GM12878 (cell line): ENCODE measurements at regions not wholly inside any gene's neighbourhood (a gene's known extent, or its start where the extent isn't known, plus 50 kb on each side); places are given as distances from the start of the nearest gene placed in this dataset.

Experiments used
- BCL11A ChIP-seq: IDR thresholded peaks from 2 replicates; pipeline ENCODE4 v1.6.1; 2011; ENCODE audit warnings: low read depth, low read length
- BMI1 ChIP-seq: fragments of 450-650 bp; IDR thresholded peaks from 2 replicates; pipeline ENCODE4 v1.6.1; 2016; ENCODE audit warnings: mild to moderate bottlenecking, moderate library complexity, borderline replicate concordance
- KLF5 ChIP-seq: fragments of 450-650 bp; IDR thresholded peaks from 2 replicates; pipeline ENCODE4 v1.6.1; 2014; ENCODE audit warnings: mild to moderate bottlenecking; ENCODE audit not compliant: partially characterized antibody
- NFXL1 ChIP-seq: fragments of 450-650 bp; IDR thresholded peaks from 2 replicates; pipeline ENCODE4 v1.6.1; 2017; ENCODE audit warnings: antibody characterized with exemption, mild to moderate bottlenecking, borderline replicate concordance
- POU2F2 ChIP-seq: IDR thresholded peaks from 3 replicates; pipeline ENCODE4 v1.6.1; 2011; ENCODE audit warnings: low read depth, mild to moderate bottlenecking, low read length, borderline replicate concordance
- RCOR1 ChIP-seq: conservative IDR thresholded peaks from 2 replicates; pipeline ENCODE4 v1.6.1; 2012; ENCODE audit warnings: low read depth, low read length, improper control_type of control experiment
- ZBTB33 ChIP-seq: fragments of 450-650 bp; IDR thresholded peaks from 2 replicates; pipeline ENCODE4 v1.6.1; 2017; ENCODE audit warnings: mild to moderate bottlenecking
- TF ChIP-seq, protein P1 (sequence below): fragments of 150-350 bp; IDR thresholded peaks from 2 replicates; pipeline ENCODE4 v1.6.1; 2014; ENCODE audit warnings: mild to moderate bottlenecking, low read depth, low read length
- TF ChIP-seq, protein P2 (sequence below): fragments of 450-650 bp; IDR thresholded peaks from 2 replicates; pipeline ENCODE4 v1.6.1; 2018; ENCODE audit warnings: mild to moderate bottlenecking, low read depth, moderate library complexity; ENCODE audit not compliant: partially characterized antibody

DNA sequence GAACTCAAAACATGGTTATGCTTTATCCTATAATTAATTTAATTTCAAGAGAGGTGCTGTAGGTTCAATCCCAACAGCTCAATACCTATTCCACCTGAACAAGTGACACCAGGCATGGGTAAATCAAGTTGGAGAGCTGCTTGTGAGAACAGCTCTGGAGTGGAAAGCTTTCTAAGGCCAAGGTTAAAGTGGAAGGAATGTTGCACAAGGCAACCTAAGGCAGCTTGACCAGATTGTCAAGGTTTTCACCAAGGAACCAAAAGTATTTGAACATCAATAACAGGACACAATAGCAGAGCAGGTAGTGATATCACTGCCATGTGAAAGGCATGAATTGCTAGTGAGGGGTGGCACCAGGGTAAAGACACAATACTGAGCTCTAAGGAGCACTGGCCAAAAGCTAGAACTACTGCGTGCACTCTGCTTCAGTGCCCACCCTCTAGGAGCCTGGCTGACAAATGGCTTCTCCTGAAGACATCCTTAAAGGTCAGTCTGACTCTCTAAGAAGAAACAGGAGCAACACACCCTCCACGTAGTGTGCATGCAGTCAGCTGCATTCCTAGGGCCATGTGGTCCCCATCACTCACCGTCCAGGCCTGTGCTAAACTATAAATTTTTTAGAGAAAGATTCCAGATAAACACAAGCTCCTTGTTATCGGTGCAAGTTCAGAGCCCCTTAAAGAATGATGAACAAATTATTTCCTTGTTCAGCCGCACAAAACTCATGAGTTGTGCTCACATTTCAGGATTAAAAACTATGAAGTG is 677.7 kb upstream of the KLF4 start (continued):
- TF ChIP-seq, protein P1, sequence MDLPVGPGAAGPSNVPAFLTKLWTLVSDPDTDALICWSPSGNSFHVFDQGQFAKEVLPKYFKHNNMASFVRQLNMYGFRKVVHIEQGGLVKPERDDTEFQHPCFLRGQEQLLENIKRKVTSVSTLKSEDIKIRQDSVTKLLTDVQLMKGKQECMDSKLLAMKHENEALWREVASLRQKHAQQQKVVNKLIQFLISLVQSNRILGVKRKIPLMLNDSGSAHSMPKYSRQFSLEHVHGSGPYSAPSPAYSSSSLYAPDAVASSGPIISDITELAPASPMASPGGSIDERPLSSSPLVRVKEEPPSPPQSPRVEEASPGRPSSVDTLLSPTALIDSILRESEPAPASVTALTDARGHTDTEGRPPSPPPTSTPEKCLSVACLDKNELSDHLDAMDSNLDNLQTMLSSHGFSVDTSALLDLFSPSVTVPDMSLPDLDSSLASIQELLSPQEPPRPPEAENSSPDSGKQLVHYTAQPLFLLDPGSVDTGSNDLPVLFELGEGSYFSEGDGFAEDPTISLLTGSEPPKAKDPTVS: no peak
- TF ChIP-seq BCL11A: no peak
- TF ChIP-seq, protein P2, sequence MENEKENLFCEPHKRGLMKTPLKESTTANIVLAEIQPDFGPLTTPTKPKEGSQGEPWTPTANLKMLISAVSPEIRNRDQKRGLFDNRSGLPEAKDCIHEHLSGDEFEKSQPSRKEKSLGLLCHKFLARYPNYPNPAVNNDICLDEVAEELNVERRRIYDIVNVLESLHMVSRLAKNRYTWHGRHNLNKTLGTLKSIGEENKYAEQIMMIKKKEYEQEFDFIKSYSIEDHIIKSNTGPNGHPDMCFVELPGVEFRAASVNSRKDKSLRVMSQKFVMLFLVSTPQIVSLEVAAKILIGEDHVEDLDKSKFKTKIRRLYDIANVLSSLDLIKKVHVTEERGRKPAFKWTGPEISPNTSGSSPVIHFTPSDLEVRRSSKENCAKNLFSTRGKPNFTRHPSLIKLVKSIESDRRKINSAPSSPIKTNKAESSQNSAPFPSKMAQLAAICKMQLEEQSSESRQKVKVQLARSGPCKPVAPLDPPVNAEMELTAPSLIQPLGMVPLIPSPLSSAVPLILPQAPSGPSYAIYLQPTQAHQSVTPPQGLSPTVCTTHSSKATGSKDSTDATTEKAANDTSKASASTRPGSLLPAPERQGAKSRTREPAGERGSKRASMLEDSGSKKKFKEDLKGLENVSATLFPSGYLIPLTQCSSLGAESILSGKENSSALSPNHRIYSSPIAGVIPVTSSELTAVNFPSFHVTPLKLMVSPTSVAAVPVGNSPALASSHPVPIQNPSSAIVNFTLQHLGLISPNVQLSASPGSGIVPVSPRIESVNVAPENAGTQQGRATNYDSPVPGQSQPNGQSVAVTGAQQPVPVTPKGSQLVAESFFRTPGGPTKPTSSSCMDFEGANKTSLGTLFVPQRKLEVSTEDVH: no peak
- TF ChIP-seq RCOR1: no peak
- no peak for TF ChIP-seq BMI1
- TF ChIP-seq POU2F2: no peak
- no peak for TF ChIP-seq NFXL1
- TF ChIP-seq ZBTB33: no peak
- no peak for TF ChIP-seq KLF5
